GM12878 (cell line): ENCODE measurements at regions not wholly inside any gene's neighbourhood (a gene's known extent, or its start where the extent isn't known, plus 50 kb on each side); places are given as distances from the start of the nearest gene placed in this dataset.
A peak's percentile ranks its signal among the peaks of the same experiment; 100 is the strongest.

Experiments used
- ATAC-seq: fragments of 200-7000 bp; cut with Tn5 transposase; 3 replicates; pipeline ENCODE4 v1.9.1; 2020; ENCODE audit warnings: mild to moderate bottlenecking, moderate library complexity
- BruUV-seq: library from RNA; stranded (reverse); fragments of 400-500 nt; replicated peaks from 2 replicates; lab custom pipeline; 2021; lab: Mats Ljungman, UMichigan
- CTCF ChIA-PET: fragments of 300-600 bp; sonication (Branson Sonifier 250); formaldehyde crosslinking; extraction: SDS; loops from one replicate; lab custom pipeline; 2021; ENCODE audit warnings: inconsistent platforms; lab: Yijun Ruan, JAX
- POLR2A ChIA-PET: fragments of 350-600 bp; formaldehyde crosslinking; extraction: SDS; loops from one replicate; lab custom pipeline; 2021; ENCODE audit warnings: inconsistent platforms; lab: Charles Lee
- RAD21 ChIA-PET: fragments of 300-600 bp; sonication (Branson Sonifier 250); formaldehyde crosslinking; loops from one replicate; lab custom pipeline; 2023; ENCODE audit warnings: antibody characterized with exemption; ENCODE audit not compliant: unreplicated experiment; lab: Charles Lee
- SMC1A ChIA-PET: fragments of 300-600 bp; sonication (Branson Sonifier 250); formaldehyde crosslinking; loops from one replicate; lab custom pipeline; 2023; ENCODE audit not compliant: unreplicated experiment, uncharacterized antibody; lab: Charles Lee
- DNase-seq: peaks from one replicate; pipeline ENCODE4 v3.0.0-alpha.2; 2011; ENCODE audit warnings: low read depth, low spot score
- FAIRE-seq: peaks from 3 replicates; lab custom pipeline; 2011; peaks lifted over from hg19 to GRCh38; lab: Jason Lieb, UNC
- H2AFZ ChIP-seq: 2 replicates; pipeline ENCODE4 v1.6.0; 2011; ENCODE audit warnings: low read depth, low read length, control low read depth; ENCODE audit not compliant: control insufficient read depth
- H3K27ac ChIP-seq: 2 replicates; pipeline ENCODE4 v1.5.1; 2011; ENCODE audit warnings: control low read depth; ENCODE audit not compliant: control insufficient read depth, insufficient read depth
- H3K27me3 ChIP-seq, 2 experiments: replicated peaks in 1 of 2; 2 replicates each; pipeline versions ENCODE4 v1.6.0 to v1.6.1; 2011; ENCODE audit warnings: low read length in 1 of 2; ENCODE audit not compliant: control insufficient read depth in 2 of 2, insufficient read depth in 2 of 2
- H3K36me3 ChIP-seq, 2 experiments: 2 replicates each; pipeline ENCODE4 v1.5.1; 2011; ENCODE audit warnings: low read length in 1 of 2; ENCODE audit not compliant: control insufficient read depth in 2 of 2, insufficient read depth in 2 of 2
- H3K4me1 ChIP-seq: 2 replicates; pipeline ENCODE4 v1.6.1; 2011; ENCODE audit warnings: mild to moderate bottlenecking, low read length, moderate library complexity, mixed read lengths; ENCODE audit not compliant: control insufficient read depth, insufficient read depth
- H3K4me2 ChIP-seq: 2 replicates; pipeline ENCODE4 v1.6.0; 2011; ENCODE audit warnings: control low read depth; ENCODE audit not compliant: control insufficient read depth, insufficient read depth
- H3K4me3 ChIP-seq: fragments of 200-600 bp; sonication (generic); 2 replicates; pipeline ENCODE4 v1.5.1; 2016
- H3K79me2 ChIP-seq: 2 replicates; pipeline ENCODE4 v1.6.0; 2011; ENCODE audit warnings: low read length; ENCODE audit not compliant: control insufficient read depth, insufficient read depth
- H3K9ac ChIP-seq: 2 replicates; pipeline ENCODE4 v1.8.0; 2011; ENCODE audit warnings: low read length, control low read depth, mixed read lengths; ENCODE audit not compliant: control insufficient read depth, insufficient read depth
- H3K9me3 ChIP-seq: replicated peaks from 3 replicates; pipeline ENCODE4 v1.5.1; 2011; ENCODE audit warnings: mild to moderate bottlenecking, low read length; ENCODE audit not compliant: control insufficient read depth, insufficient read depth
- H4K20me1 ChIP-seq: 2 replicates; pipeline ENCODE4 v1.6.0; 2011; ENCODE audit not compliant: control insufficient read depth, insufficient read depth
- BCL11A ChIP-seq: IDR thresholded peaks from 2 replicates; pipeline ENCODE4 v1.6.1; 2011; ENCODE audit warnings: low read depth, low read length
- BHLHE40 ChIP-seq, 2 experiments: fragments of 450-650 bp in 1 of 2; IDR thresholded peaks; 2 replicates each; pipeline ENCODE4 v1.6.1; 2011 to 2017; ENCODE audit warnings: low read depth in 2 of 2, borderline replicate concordance in 1 of 2, improper control_type of control experiment in 1 of 2, low read length in 1 of 2, mild to moderate bottlenecking in 1 of 2
- CHD1 ChIP-seq: IDR thresholded peaks from 2 replicates; pipeline ENCODE4 v1.6.1; 2012; ENCODE audit warnings: low read depth, low read length, improper control_type of control experiment
- CREM ChIP-seq: IDR thresholded peaks from 2 replicates; pipeline ENCODE4 v1.6.1; 2014; ENCODE audit warnings: antibody characterized with exemption, low read depth
- DPF2 ChIP-seq: fragments of 450-650 bp; IDR thresholded peaks from 2 replicates; pipeline ENCODE4 v1.6.1; 2017; ENCODE audit warnings: mild to moderate bottlenecking
- EGR1 ChIP-seq, 2 experiments: IDR thresholded peaks; 1 replicate in 1 of 2; 2 replicates in 1 of 2; pipeline ENCODE4 v1.6.1; 2011 to 2012; ENCODE audit warnings: low read depth in 2 of 2, low read length in 2 of 2, borderline replicate concordance in 1 of 2, mild to moderate bottlenecking in 1 of 2, moderate library complexity in 1 of 2
- EP300 ChIP-seq, 2 experiments: fragments of 150-350 bp in 1 of 2; IDR thresholded peaks; 2 replicates each; pipeline ENCODE4 v1.6.1; 2011 to 2012; ENCODE audit warnings: low read depth in 2 of 2, low read length in 2 of 2, borderline replicate concordance in 1 of 2, improper control_type of control experiment in 1 of 2, inconsistent platforms in 1 of 2; ENCODE audit not compliant: control insufficient read depth in 1 of 2
- ETV6 ChIP-seq, 2 experiments: fragments of 450-650 bp in 1 of 2; IDR thresholded peaks in 1 of 2; conservative IDR thresholded peaks in 1 of 2; 2 replicates each; pipeline ENCODE4 v1.6.1; 2014; ENCODE audit warnings: antibody characterized with exemption in 1 of 2, borderline replicate concordance in 1 of 2, low read depth in 1 of 2, mild to moderate bottlenecking in 1 of 2, moderate library complexity in 1 of 2
- FOS ChIP-seq: IDR thresholded peaks from 3 replicates; pipeline ENCODE4 v1.6.1; 2011; ENCODE audit warnings: borderline replicate concordance; ENCODE audit not compliant: insufficient read length; ENCODE audit errors: extremely low read depth
- GATAD2B ChIP-seq: fragments of 450-650 bp; conservative IDR thresholded peaks from 2 replicates; pipeline ENCODE4 v1.6.1; 2017; ENCODE audit warnings: low read depth, mild to moderate bottlenecking, moderate library complexity
- IKZF2 ChIP-seq, 2 experiments: fragments of 450-650 bp; IDR thresholded peaks; 2 replicates each; pipeline ENCODE4 v1.6.1; 2017; ENCODE audit warnings: mild to moderate bottlenecking in 2 of 2, moderate library complexity in 2 of 2
- IRF4 ChIP-seq: IDR thresholded peaks from 2 replicates; pipeline ENCODE4 v1.6.1; 2011; ENCODE audit warnings: low read depth, low read length
- JUNB ChIP-seq: IDR thresholded peaks from 2 replicates; pipeline ENCODE4 v1.6.1; 2016; ENCODE audit warnings: antibody characterized with exemption, mild to moderate bottlenecking
- NBN ChIP-seq: fragments of 450-650 bp; IDR thresholded peaks from 2 replicates; pipeline ENCODE4 v1.6.1; 2016
- POU2F2 ChIP-seq: IDR thresholded peaks from 3 replicates; pipeline ENCODE4 v1.6.1; 2011; ENCODE audit warnings: low read depth, mild to moderate bottlenecking, low read length, borderline replicate concordance
- RAD21 ChIP-seq: IDR thresholded peaks from 2 replicates; pipeline ENCODE4 v1.6.1; 2011; ENCODE audit warnings: mild to moderate bottlenecking, low read depth, low read length, moderate library complexity; ENCODE audit not compliant: insufficient read depth
- RBBP5 ChIP-seq: fragments of 200-600 bp; sonication (generic); conservative IDR thresholded peaks from 2 replicates; pipeline ENCODE4 v1.6.1; 2016
- SMC3 ChIP-seq: IDR thresholded peaks from 2 replicates; pipeline ENCODE4 v1.6.1; 2011; ENCODE audit warnings: low read length, improper control_type of control experiment, borderline replicate concordance
- ZNF207 ChIP-seq: fragments of 450-650 bp; IDR thresholded peaks from 2 replicates; pipeline ENCODE4 v1.6.1; 2014; ENCODE audit warnings: antibody characterized with exemption, mild to moderate bottlenecking, borderline replicate concordance
- ZNF384 ChIP-seq: IDR thresholded peaks from 2 replicates; pipeline ENCODE4 v1.6.1; 2012; ENCODE audit warnings: low read depth, mild to moderate bottlenecking, low read length, improper control_type of control experiment, borderline replicate concordance
- WGBS: methylation state at CpG from one replicate; pipeline ENCODE4 v1.1.6; 2016; ENCODE audit warnings: low lambda C conversion rate; ENCODE audit not compliant: insufficient replicate concordance, insufficient coverage; ENCODE audit errors: missing lambda C conversion rate; 5-methylcytosine and 5-hydroxymethylcytosine counted together
- in situ Hi-C: fragments of 300-500 bp; cut with MboI; formaldehyde crosslinking; loops from 9 replicates; pipeline ENCODE4 v1.14.3; 2018; ENCODE audit warnings: mixed read lengths
- intact Hi-C: fragments of 100-400 bp; cut with micrococcal nuclease; formaldehyde crosslinking; loops from one replicate; pipeline ENCODE4 v1.14.2; 2022; ENCODE audit not compliant: unreplicated experiment
- TF ChIP-seq, protein P1 (sequence below): fragments of 450-650 bp; IDR thresholded peaks from 2 replicates; pipeline ENCODE4 v1.6.1; 2017; ENCODE audit warnings: mild to moderate bottlenecking, low read depth, inconsistent platforms; ENCODE audit not compliant: poor library complexity, severe bottlenecking

DNA sequence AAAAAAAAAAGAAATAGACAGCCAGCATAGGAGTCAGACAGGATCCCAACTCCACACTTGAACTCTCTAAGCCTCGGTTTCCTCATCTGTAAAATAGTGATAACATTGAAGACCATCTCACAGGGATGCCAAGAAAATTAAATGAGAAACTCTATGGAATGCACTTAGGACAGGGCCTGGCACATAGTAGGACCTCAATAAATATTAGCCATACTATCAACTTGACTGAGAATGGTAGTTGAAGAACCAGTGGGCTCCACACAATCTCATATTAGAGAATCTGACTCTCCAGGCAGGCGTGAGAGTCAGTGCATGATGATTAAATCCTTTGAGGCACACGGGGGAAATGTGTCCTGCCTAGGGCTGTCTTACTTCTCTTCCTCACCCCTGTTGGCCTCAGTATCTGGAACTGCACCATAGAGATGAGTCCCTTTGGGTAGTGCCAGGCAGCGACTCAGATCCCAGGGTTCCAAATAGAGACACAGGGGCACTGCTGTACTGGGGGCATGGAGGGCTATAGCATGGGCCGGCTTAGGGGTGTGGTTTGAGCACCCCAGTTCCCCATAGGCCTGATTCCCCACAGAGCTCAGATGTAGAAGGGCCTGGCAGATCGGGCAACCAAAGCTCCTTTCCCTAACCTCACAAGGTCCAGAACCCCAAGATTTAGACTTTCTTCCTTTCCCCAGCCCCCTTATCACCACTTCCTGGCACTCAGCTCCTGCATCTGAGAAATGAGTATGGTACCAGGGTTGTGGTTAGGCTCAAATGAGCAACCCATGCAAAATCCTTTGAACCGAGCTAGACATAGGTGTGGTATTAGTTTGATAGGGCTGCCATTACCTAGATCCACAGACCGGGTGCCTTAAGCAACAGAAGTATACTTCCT is 51.3 kb upstream of the CAB39 start:
- ATAC-seq (peak; percentile 36), FAIRE-seq (peak; percentile 49), DNase-seq (peak; percentile 92)
- intact Hi-C loops (loop anchor here (5.0 to 10.0 kb wide), 3 partner anchors 116 to 313 kb away; no protein-coding TSS in a partner anchor), in situ Hi-C loops (loop anchor here (10.0 kb wide), 1 partner anchor 293 kb away; no protein-coding TSS in a partner anchor)
- peak overlapping the region; percentile 90 for H3K4me2 ChIP-seq
- BruUV-seq: no TSS peak
- CTCF ChIA-PET: interaction anchor here (0.5 to 6.1 kb wide), 10 partner anchors 8 to 137 kb away, joined by 3 to 41 read pairs (median 4); no protein-coding TSS in a partner anchor
- H3K4me1 ChIP-seq: peaks cover 89% of the 10 kb centered on the region
- H3K9ac ChIP-seq: peak overlapping the region; percentile 52
- no peaks in the 10 kb centered on the region for H3K36me3 ChIP-seq
- H3K4me3 ChIP-seq: no peak overlapping the region
- WGBS: 6% methylated on average over 8 of the region's 8 CpGs
- POLR2A ChIA-PET: interaction anchor here (0.6 to 7.3 kb wide), 15 partner anchors 8 to 796 kb away, joined by 3 to 80 read pairs (median 5); no protein-coding TSS in a partner anchor
- H3K27me3 ChIP-seq: no peaks in the 10 kb centered on the region
- no peaks in the 10 kb centered on the region for H3K9me3 ChIP-seq
- SMC1A ChIA-PET: interaction anchor here (0.5 to 7.8 kb wide), 24 partner anchors 7 to 459 kb away, joined by 3 to 117 read pairs (median 4); no protein-coding TSS in a partner anchor
- H2AFZ ChIP-seq: peak overlapping the region; percentile 37
- H4K20me1 ChIP-seq: no peaks in the 10 kb centered on the region
- peaks cover 4% of the 10 kb centered on the region for H3K79me2 ChIP-seq
- RAD21 ChIA-PET: interaction anchor here (0.8 to 8.6 kb wide), 15 partner anchors 8 to 137 kb away, joined by 3 to 126 read pairs (median 9); partner anchors contain the start of gene CAB39
- H3K27ac ChIP-seq: peak overlapping the region; percentile 91
- peak in 1 of 2 experiments; percentile 96; a peak in 2 of 4 replicates for TF ChIP-seq ETV6 (conservative IDR thresholded peaks at IDR 0.05 in 1 of 2, IDR thresholded peaks at IDR 0.05 in 1 of 2; ENCODE audit: borderline replicate concordance in 1 of 2, low read depth in 1 of 2)
- TF ChIP-seq GATAD2B: peak; percentile 86
- 0 out of 2 replicates have a peak, but pooled peaks have one; percentile 34 for TF ChIP-seq CREM
- peak; percentile 90 to 91 for TF ChIP-seq IKZF2 (IDR thresholded peaks at IDR 0.05)
- TF ChIP-seq NBN: peak; percentile 63; the same call in 1 of the 2 replicates
- TF ChIP-seq POU2F2: peak; percentile 84; the same call in 2 of the 3 replicates
- peak; percentile 76 for TF ChIP-seq JUNB
- peak; percentile 59; the same call in 1 of the 2 replicates for TF ChIP-seq IRF4
- peak; percentile 88 for TF ChIP-seq BCL11A
- 0 out of 2 replicates have a peak, but pooled peaks have one; percentile 30 for TF ChIP-seq ZNF207
- TF ChIP-seq DPF2: peak; percentile 81
- no peak for TF ChIP-seq RAD21
- TF ChIP-seq EGR1 (IDR thresholded peaks at IDR 0.05; ENCODE audit: borderline replicate concordance in 1 of 2, low read depth in 2 of 2, low read length in 2 of 2): peak in 1 of 2 experiments; percentile 57; a peak in 1 of 3 replicates
- TF ChIP-seq RBBP5: no peak
- TF ChIP-seq BHLHE40 (IDR thresholded peaks at IDR 0.05; ENCODE audit: borderline replicate concordance in 1 of 2, low read depth in 2 of 2, low read length in 1 of 2): peak in 1 of 2 experiments; percentile 49; a peak in 1 of 4 replicates
- no peak; the same call in 1 of the 2 replicates for TF ChIP-seq SMC3
- TF ChIP-seq FOS: no peak
- TF ChIP-seq, protein P1, sequence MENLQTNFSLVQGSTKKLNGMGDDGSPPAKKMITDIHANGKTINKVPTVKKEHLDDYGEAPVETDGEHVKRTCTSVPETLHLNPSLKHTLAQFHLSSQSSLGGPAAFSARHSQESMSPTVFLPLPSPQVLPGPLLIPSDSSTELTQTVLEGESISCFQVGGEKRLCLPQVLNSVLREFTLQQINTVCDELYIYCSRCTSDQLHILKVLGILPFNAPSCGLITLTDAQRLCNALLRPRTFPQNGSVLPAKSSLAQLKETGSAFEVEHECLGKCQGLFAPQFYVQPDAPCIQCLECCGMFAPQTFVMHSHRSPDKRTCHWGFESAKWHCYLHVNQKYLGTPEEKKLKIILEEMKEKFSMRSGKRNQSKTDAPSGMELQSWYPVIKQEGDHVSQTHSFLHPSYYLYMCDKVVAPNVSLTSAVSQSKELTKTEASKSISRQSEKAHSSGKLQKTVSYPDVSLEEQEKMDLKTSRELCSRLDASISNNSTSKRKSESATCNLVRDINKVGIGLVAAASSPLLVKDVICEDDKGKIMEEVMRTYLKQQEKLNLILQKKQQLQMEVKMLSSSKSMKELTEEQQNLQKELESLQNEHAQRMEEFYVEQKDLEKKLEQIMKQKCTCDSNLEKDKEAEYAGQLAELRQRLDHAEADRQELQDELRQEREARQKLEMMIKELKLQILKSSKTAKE: peak; percentile 73
- peak; percentile 37; the same call in 1 of the 2 replicates for TF ChIP-seq ZNF384
- peak in 1 of 2 experiments; percentile 70; a peak in 2 of 4 replicates for TF ChIP-seq EP300 (IDR thresholded peaks at IDR 0.05; ENCODE audit: borderline replicate concordance in 1 of 2, control insufficient read depth in 1 of 2, low read depth in 2 of 2, low read length in 2 of 2)
- no peak for TF ChIP-seq CHD1
